ENCODE measurements at regions not wholly inside any gene's neighbourhood (a gene's known extent, or its start where the extent isn't known, plus 50 kb on each side); places are given as distances from the start of the nearest gene placed in this dataset.

DNA sequence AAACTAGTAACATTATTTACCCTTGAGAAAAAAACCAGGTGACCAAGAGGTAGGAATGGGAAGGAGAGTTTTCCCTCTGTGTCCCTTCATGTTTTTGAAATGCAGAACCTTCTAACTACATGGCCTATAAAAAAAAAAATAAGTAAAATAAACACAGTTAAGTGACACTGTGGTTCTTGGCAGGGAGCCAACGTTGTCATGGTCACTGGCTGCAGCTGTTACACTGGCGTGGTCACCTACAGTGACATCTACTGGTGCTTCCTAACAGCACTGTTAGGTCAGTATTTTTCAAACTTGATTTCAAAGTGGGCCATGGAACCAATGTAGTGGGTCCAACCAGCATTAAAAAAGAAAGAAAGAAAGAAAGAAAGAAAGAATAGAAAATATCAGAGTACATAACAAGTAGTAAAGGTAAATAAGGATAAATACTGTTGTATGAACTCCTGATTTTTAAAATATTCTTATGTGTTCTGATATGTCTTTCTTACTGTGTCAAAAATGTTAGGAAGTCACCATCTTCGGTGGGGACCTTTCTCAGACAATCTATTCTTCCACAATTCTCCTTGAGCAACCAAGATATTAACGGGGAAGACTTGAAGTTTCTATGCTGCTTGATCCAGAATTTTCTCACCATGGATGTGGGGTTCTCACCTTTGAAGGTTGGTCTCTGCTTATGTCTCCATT is 59.1 kb upstream of the PJA2 start:
- FAIRE-seq, result peak; percentile 98
- dilution Hi-C loops (cut with MboI; ENCODE audit: extremely low pct_ligation_motif_present, low sequenced_read_pairs), result no loop called here
- CTCF ChIA-PET, result interaction anchor here (0.6 to 1.0 kb wide), 4 partner anchors 9 to 827 kb away, joined by 3 to 7 read pairs (median 4); partner anchors contain the start of gene MAN2A1

More for the DNA sequence above, 59.1 kb upstream of the PJA2 start:
- no peak overlapping the region for H2AFZ ChIP-seq (ENCODE audit: low read depth, low read length)
- no peak overlapping the region for H3K9ac ChIP-seq (replicated peaks; ENCODE audit: extremely low read depth, insufficient read depth, low read length)
- peaks cover 2% of the 10 kb centered on the region for H3K4me1 ChIP-seq (ENCODE audit: control insufficient read depth, extremely low read depth, insufficient read depth, low read length)
- BruUV-seq (replicated peaks), result no TSS peak
- TF ChIP-seq EZH2 (IDR thresholded peaks at IDR 0.05; ENCODE audit: borderline replicate concordance, low read depth, low read length, severe bottlenecking) (no peak), GATA2 (IDR thresholded peaks at IDR 0.05; ENCODE audit: insufficient read depth, insufficient read length, low read depth, low read length) (no peak), POLR2AphosphoS5 (IDR thresholded peaks at IDR 0.05; ENCODE audit: insufficient read depth, low read depth, low read length) (peak; percentile 35), MYC (IDR thresholded peaks at IDR 0.05; ENCODE audit: low read depth, low read length) (no peak)
- TF ChIP-seq, protein P1, sequence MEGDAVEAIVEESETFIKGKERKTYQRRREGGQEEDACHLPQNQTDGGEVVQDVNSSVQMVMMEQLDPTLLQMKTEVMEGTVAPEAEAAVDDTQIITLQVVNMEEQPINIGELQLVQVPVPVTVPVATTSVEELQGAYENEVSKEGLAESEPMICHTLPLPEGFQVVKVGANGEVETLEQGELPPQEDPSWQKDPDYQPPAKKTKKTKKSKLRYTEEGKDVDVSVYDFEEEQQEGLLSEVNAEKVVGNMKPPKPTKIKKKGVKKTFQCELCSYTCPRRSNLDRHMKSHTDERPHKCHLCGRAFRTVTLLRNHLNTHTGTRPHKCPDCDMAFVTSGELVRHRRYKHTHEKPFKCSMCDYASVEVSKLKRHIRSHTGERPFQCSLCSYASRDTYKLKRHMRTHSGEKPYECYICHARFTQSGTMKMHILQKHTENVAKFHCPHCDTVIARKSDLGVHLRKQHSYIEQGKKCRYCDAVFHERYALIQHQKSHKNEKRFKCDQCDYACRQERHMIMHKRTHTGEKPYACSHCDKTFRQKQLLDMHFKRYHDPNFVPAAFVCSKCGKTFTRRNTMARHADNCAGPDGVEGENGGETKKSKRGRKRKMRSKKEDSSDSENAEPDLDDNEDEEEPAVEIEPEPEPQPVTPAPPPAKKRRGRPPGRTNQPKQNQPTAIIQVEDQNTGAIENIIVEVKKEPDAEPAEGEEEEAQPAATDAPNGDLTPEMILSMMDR (IDR thresholded peaks at IDR 0.05; ENCODE audit: extremely low read depth in 1 of 2, insufficient read depth in 1 of 2, low read depth in 1 of 2, low read length in 2 of 2), result peak; percentile 69 to 73
- TF ChIP-seq, protein P2, sequence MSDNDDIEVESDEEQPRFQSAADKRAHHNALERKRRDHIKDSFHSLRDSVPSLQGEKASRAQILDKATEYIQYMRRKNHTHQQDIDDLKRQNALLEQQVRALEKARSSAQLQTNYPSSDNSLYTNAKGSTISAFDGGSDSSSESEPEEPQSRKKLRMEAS (IDR thresholded peaks at IDR 0.05; ENCODE audit: insufficient read depth, insufficient read length), result no peak
- peak; percentile 94 for DNase-seq (ENCODE audit: low read depth, low spot score)
- H3K9me3 ChIP-seq (replicated peaks; ENCODE audit: control insufficient read depth, insufficient read depth, low read length), result no peaks in the 10 kb centered on the region
- intact Hi-C loops (cut with micrococcal nuclease), result loop anchor here (1.0 to 10.0 kb wide), 8 partner anchors 59 to 946 kb away; no protein-coding TSS in a partner anchor
- H3K9me1 ChIP-seq (replicated peaks; ENCODE audit: control insufficient read depth, extremely low read depth, insufficient read depth, low read length), result no peaks in the 10 kb centered on the region
- no peaks in the 10 kb centered on the region for H3K27me3 ChIP-seq (ENCODE audit: control insufficient read depth in 2 of 2, insufficient read depth in 2 of 2, low read length in 2 of 2)
- H3K79me2 ChIP-seq (ENCODE audit: control insufficient read depth, insufficient read depth, low read length), result no peaks in the 10 kb centered on the region
- H4K20me1 ChIP-seq (replicated peaks; ENCODE audit: control insufficient read depth, extremely low read depth, insufficient read depth, low read length), result no peaks in the 10 kb centered on the region
- POLR2A ChIA-PET, result no interaction called here
- no peak overlapping the region for H3K4me3 ChIP-seq (replicated peaks in 1 of 3; ENCODE audit: insufficient read depth in 1 of 3, low read depth in 1 of 3, low read length in 3 of 3)
- H3K4me2 ChIP-seq (ENCODE audit: insufficient read depth, low read length), result no peak overlapping the region
- no peak overlapping the region for H3K27ac ChIP-seq (ENCODE audit: insufficient read depth, low read depth, low read length)
- H3K36me3 ChIP-seq (ENCODE audit: control insufficient read depth in 2 of 2, extremely low read depth in 1 of 2, insufficient read depth in 2 of 2, low read length in 2 of 2), result no peaks in the 10 kb centered on the region
